ENCODE measurements at regions not wholly inside any gene's neighbourhood (a gene's known extent, or its start where the extent isn't known, plus 50 kb on each side); places are given as distances from the start of the nearest gene placed in this dataset.

DNA sequence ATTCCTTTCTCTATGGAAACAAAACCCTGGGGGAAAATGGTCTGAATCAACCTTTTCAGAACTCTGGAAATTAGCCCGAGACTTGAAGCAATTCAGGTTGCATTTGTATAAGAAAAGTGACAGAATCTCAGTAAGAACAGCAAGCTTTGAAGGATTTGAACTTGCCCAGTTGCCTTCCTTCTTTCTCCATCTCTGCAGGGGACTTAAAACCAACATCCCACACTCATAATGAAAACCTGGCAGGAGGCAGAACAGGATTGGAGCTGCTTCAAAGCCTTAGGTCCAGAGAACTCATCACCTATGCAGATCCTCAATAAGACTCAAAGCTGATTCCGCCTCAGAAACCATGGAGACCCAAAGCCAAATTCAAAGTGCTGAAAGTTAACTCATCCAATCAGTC is 790.5 kb upstream of the ID2 start:
- Histone ChIP-seq H2AFZ (ENCODE audit: low read depth, low read length) (no peak overlapping the region), H3K9ac (ENCODE audit: low read length) (no peak overlapping the region), H3K9me2 (ENCODE audit: insufficient read depth, low read length) (no peaks in the 10 kb centered on the region), H3K4me2 (ENCODE audit: low read length) (no peak overlapping the region), H3K27me3 (ENCODE audit: insufficient read depth, low read depth, low read length) (no peaks in the 10 kb centered on the region), H3K4me3 (ENCODE audit: low read length) (no peak overlapping the region), H3K27ac (ENCODE audit: low read length) (no peak overlapping the region), H3K36me3 (ENCODE audit: insufficient read depth, low read length) (no peaks in the 10 kb centered on the region), H3K79me2 (replicated peaks; ENCODE audit: insufficient read depth, low read length) (no peaks in the 10 kb centered on the region), H3F3A (ENCODE audit: insufficient read depth, low read length, poor library complexity, severe bottlenecking) (no peaks in the 10 kb centered on the region), H3K9me3 (ENCODE audit: low read length) (no peaks in the 10 kb centered on the region), H4K20me1 (ENCODE audit: insufficient read depth) (no peaks in the 10 kb centered on the region)
- TF ChIP-seq RAD21 (conservative IDR thresholded peaks at IDR 0.05) (no peak), EZH2 (IDR thresholded peaks at IDR 0.05; ENCODE audit: borderline replicate concordance, insufficient read depth, low read length, poor library complexity, severe bottlenecking) (no peak), EP300 (conservative IDR thresholded peaks at IDR 0.05; ENCODE audit: poor library complexity, severe bottlenecking) (no peak), TAF1 (IDR thresholded peaks at IDR 0.05; ENCODE audit: low read depth) (no peak), MXI1 (conservative IDR thresholded peaks at IDR 0.05; ENCODE audit: poor library complexity, severe bottlenecking) (no peak), POLR2AphosphoS5 (IDR thresholded peaks at IDR 0.05) (no peak), SMC3 (conservative IDR thresholded peaks at IDR 0.05; ENCODE audit: poor library complexity) (no peak)
- TF ChIP-seq, protein P1, sequence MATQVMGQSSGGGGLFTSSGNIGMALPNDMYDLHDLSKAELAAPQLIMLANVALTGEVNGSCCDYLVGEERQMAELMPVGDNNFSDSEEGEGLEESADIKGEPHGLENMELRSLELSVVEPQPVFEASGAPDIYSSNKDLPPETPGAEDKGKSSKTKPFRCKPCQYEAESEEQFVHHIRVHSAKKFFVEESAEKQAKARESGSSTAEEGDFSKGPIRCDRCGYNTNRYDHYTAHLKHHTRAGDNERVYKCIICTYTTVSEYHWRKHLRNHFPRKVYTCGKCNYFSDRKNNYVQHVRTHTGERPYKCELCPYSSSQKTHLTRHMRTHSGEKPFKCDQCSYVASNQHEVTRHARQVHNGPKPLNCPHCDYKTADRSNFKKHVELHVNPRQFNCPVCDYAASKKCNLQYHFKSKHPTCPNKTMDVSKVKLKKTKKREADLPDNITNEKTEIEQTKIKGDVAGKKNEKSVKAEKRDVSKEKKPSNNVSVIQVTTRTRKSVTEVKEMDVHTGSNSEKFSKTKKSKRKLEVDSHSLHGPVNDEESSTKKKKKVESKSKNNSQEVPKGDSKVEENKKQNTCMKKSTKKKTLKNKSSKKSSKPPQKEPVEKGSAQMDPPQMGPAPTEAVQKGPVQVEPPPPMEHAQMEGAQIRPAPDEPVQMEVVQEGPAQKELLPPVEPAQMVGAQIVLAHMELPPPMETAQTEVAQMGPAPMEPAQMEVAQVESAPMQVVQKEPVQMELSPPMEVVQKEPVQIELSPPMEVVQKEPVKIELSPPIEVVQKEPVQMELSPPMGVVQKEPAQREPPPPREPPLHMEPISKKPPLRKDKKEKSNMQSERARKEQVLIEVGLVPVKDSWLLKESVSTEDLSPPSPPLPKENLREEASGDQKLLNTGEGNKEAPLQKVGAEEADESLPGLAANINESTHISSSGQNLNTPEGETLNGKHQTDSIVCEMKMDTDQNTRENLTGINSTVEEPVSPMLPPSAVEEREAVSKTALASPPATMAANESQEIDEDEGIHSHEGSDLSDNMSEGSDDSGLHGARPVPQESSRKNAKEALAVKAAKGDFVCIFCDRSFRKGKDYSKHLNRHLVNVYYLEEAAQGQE (IDR thresholded peaks at IDR 0.05; ENCODE audit: borderline replicate concordance): no peak
- TF ChIP-seq, protein P2, sequence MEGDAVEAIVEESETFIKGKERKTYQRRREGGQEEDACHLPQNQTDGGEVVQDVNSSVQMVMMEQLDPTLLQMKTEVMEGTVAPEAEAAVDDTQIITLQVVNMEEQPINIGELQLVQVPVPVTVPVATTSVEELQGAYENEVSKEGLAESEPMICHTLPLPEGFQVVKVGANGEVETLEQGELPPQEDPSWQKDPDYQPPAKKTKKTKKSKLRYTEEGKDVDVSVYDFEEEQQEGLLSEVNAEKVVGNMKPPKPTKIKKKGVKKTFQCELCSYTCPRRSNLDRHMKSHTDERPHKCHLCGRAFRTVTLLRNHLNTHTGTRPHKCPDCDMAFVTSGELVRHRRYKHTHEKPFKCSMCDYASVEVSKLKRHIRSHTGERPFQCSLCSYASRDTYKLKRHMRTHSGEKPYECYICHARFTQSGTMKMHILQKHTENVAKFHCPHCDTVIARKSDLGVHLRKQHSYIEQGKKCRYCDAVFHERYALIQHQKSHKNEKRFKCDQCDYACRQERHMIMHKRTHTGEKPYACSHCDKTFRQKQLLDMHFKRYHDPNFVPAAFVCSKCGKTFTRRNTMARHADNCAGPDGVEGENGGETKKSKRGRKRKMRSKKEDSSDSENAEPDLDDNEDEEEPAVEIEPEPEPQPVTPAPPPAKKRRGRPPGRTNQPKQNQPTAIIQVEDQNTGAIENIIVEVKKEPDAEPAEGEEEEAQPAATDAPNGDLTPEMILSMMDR (IDR thresholded peaks at IDR 0.05; ENCODE audit: poor library complexity, severe bottlenecking): no peak

DNA sequence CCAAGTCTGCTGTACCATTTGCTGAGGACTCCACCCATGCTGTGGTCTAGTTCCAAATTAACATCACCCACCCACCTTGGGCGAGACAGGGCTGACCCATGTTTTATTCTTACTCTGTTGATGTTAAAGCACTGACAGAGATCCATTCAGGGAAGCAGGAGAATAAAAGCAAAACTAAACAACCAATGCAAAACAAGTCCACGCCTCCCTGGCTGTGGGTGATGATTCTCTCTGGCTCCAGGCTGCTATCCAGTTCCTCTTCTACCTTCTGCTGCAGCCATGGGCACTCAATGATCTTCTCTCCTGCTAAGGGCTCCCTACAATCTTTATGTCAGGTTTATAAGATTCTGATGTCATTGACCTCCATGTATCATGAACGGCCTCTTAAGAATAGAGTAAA is 786.6 kb upstream of the ID2 start:
- no peak overlapping the region for H3K9ac ChIP-seq (ENCODE audit: low read length)
- H2AFZ ChIP-seq (ENCODE audit: low read depth, low read length): no peak overlapping the region
- no peak overlapping the region for H3K4me3 ChIP-seq (ENCODE audit: low read length)
- TF ChIP-seq MXI1 (conservative IDR thresholded peaks at IDR 0.05; ENCODE audit: poor library complexity, severe bottlenecking) (no peak), EP300 (conservative IDR thresholded peaks at IDR 0.05; ENCODE audit: poor library complexity, severe bottlenecking) (no peak), TAF1 (IDR thresholded peaks at IDR 0.05; ENCODE audit: low read depth) (no peak)
- TF ChIP-seq, protein P2 (IDR thresholded peaks at IDR 0.05; ENCODE audit: poor library complexity, severe bottlenecking): no peak
- TF ChIP-seq, protein P1 (IDR thresholded peaks at IDR 0.05; ENCODE audit: borderline replicate concordance): no peak
- no peaks in the 10 kb centered on the region for H4K20me1 ChIP-seq (ENCODE audit: insufficient read depth)
- no peaks in the 10 kb centered on the region for H3F3A ChIP-seq (ENCODE audit: insufficient read depth, low read length, poor library complexity, severe bottlenecking)
- no peak overlapping the region for H3K27ac ChIP-seq (ENCODE audit: low read length)
- H3K4me2 ChIP-seq (ENCODE audit: low read length): no peak overlapping the region
- H3K36me3 ChIP-seq (ENCODE audit: insufficient read depth, low read length): no peaks in the 10 kb centered on the region
- no peaks in the 10 kb centered on the region for H3K27me3 ChIP-seq (ENCODE audit: insufficient read depth, low read depth, low read length)
- H3K9me3 ChIP-seq (ENCODE audit: low read length): no peaks in the 10 kb centered on the region
- H3K9me2 ChIP-seq (ENCODE audit: insufficient read depth, low read length): no peaks in the 10 kb centered on the region
- no peaks in the 10 kb centered on the region for H3K79me2 ChIP-seq (replicated peaks; ENCODE audit: insufficient read depth, low read length)

Measured in neural cell (in vitro differentiated cells).